GM12878 (cell line): ENCODE measurements at regions not wholly inside any gene's neighbourhood (a gene's known extent, or its start where the extent isn't known, plus 50 kb on each side); places are given as distances from the start of the nearest gene placed in this dataset.

ENCODE experiments used
- ATAC-seq: fragments of 200-7000 bp; cut with Tn5 transposase; 3 replicates; pipeline ENCODE4 v1.9.1; 2020; ENCODE audit warnings: mild to moderate bottlenecking, moderate library complexity
- BruUV-seq: library from RNA; stranded (reverse); fragments of 400-500 nt; replicated peaks from 2 replicates; lab custom pipeline; 2021; lab: Mats Ljungman, UMichigan
- CTCF ChIA-PET: fragments of 300-600 bp; sonication (Branson Sonifier 250); formaldehyde crosslinking; extraction: SDS; loops from one replicate; lab custom pipeline; 2021; ENCODE audit warnings: inconsistent platforms; lab: Yijun Ruan, JAX
- POLR2A ChIA-PET: fragments of 350-600 bp; formaldehyde crosslinking; extraction: SDS; loops from one replicate; lab custom pipeline; 2021; ENCODE audit warnings: inconsistent platforms; lab: Charles Lee
- RAD21 ChIA-PET: fragments of 300-600 bp; sonication (Branson Sonifier 250); formaldehyde crosslinking; loops from one replicate; lab custom pipeline; 2023; ENCODE audit warnings: antibody characterized with exemption; ENCODE audit not compliant: unreplicated experiment; lab: Charles Lee
- SMC1A ChIA-PET: fragments of 300-600 bp; sonication (Branson Sonifier 250); formaldehyde crosslinking; loops from one replicate; lab custom pipeline; 2023; ENCODE audit not compliant: unreplicated experiment, uncharacterized antibody; lab: Charles Lee
- DNase-seq: peaks from one replicate; pipeline ENCODE4 v3.0.0-alpha.2; 2011; ENCODE audit warnings: low read depth, low spot score
- FAIRE-seq: peaks from 3 replicates; lab custom pipeline; 2011; peaks lifted over from hg19 to GRCh38; lab: Jason Lieb, UNC
- H2AFZ ChIP-seq: 2 replicates; pipeline ENCODE4 v1.6.0; 2011; ENCODE audit warnings: low read depth, low read length, control low read depth; ENCODE audit not compliant: control insufficient read depth
- H3K27ac ChIP-seq: 2 replicates; pipeline ENCODE4 v1.5.1; 2011; ENCODE audit warnings: control low read depth; ENCODE audit not compliant: control insufficient read depth, insufficient read depth
- H3K27me3 ChIP-seq, 2 experiments: replicated peaks in 1 of 2; 2 replicates each; pipeline versions ENCODE4 v1.6.0 to v1.6.1; 2011; ENCODE audit warnings: low read length in 1 of 2; ENCODE audit not compliant: control insufficient read depth in 2 of 2, insufficient read depth in 2 of 2
- H3K36me3 ChIP-seq, 2 experiments: 2 replicates each; pipeline ENCODE4 v1.5.1; 2011; ENCODE audit warnings: low read length in 1 of 2; ENCODE audit not compliant: control insufficient read depth in 2 of 2, insufficient read depth in 2 of 2
- H3K4me1 ChIP-seq: 2 replicates; pipeline ENCODE4 v1.6.1; 2011; ENCODE audit warnings: mild to moderate bottlenecking, low read length, moderate library complexity, mixed read lengths; ENCODE audit not compliant: control insufficient read depth, insufficient read depth
- H3K4me2 ChIP-seq: 2 replicates; pipeline ENCODE4 v1.6.0; 2011; ENCODE audit warnings: control low read depth; ENCODE audit not compliant: control insufficient read depth, insufficient read depth
- H3K4me3 ChIP-seq: fragments of 200-600 bp; sonication (generic); 2 replicates; pipeline ENCODE4 v1.5.1; 2016
- H3K79me2 ChIP-seq: 2 replicates; pipeline ENCODE4 v1.6.0; 2011; ENCODE audit warnings: low read length; ENCODE audit not compliant: control insufficient read depth, insufficient read depth
- H3K9ac ChIP-seq: 2 replicates; pipeline ENCODE4 v1.8.0; 2011; ENCODE audit warnings: low read length, control low read depth, mixed read lengths; ENCODE audit not compliant: control insufficient read depth, insufficient read depth
- H3K9me3 ChIP-seq: replicated peaks from 3 replicates; pipeline ENCODE4 v1.5.1; 2011; ENCODE audit warnings: mild to moderate bottlenecking, low read length; ENCODE audit not compliant: control insufficient read depth, insufficient read depth
- H4K20me1 ChIP-seq: 2 replicates; pipeline ENCODE4 v1.6.0; 2011; ENCODE audit not compliant: control insufficient read depth, insufficient read depth
- BCL3 ChIP-seq: IDR thresholded peaks from 2 replicates; pipeline ENCODE4 v1.6.1; 2011; ENCODE audit warnings: borderline replicate concordance, low read depth, mild to moderate bottlenecking, moderate library complexity, low read length; ENCODE audit not compliant: insufficient read depth, poor library complexity, severe bottlenecking
- FOS ChIP-seq: IDR thresholded peaks from 3 replicates; pipeline ENCODE4 v1.6.1; 2011; ENCODE audit warnings: borderline replicate concordance; ENCODE audit not compliant: insufficient read length; ENCODE audit errors: extremely low read depth
- FOXM1 ChIP-seq: IDR thresholded peaks from 2 replicates; pipeline ENCODE4 v1.6.1; 2012; ENCODE audit warnings: low read depth, mild to moderate bottlenecking, inconsistent platforms, low read length, moderate library complexity
- KAT2A ChIP-seq: conservative IDR thresholded peaks from 2 replicates; pipeline ENCODE4 v1.6.1; 2011; ENCODE audit warnings: low read depth, low read length; ENCODE audit not compliant: control insufficient read depth
- MAX ChIP-seq: IDR thresholded peaks from 2 replicates; pipeline ENCODE4 v1.6.1; 2012; ENCODE audit warnings: low read depth, low read length, improper control_type of control experiment
- NRF1 ChIP-seq: conservative IDR thresholded peaks from 2 replicates; pipeline ENCODE4 v1.6.1; 2011; ENCODE audit warnings: mild to moderate bottlenecking, low read depth, low read length, improper control_type of control experiment
- PAX8 ChIP-seq: fragments of 450-650 bp; IDR thresholded peaks from 2 replicates; pipeline ENCODE4 v1.6.1; 2017; ENCODE audit warnings: mild to moderate bottlenecking, moderate library complexity
- STAT1 ChIP-seq: fragments of 450-650 bp; conservative IDR thresholded peaks from 2 replicates; pipeline ENCODE4 v1.6.1; 2014; ENCODE audit warnings: antibody characterized with exemption, mild to moderate bottlenecking
- TCF3 ChIP-seq: IDR thresholded peaks from 2 replicates; pipeline ENCODE4 v1.6.1; 2012; ENCODE audit warnings: low read depth, mild to moderate bottlenecking, low read length, borderline replicate concordance; ENCODE audit not compliant: insufficient read depth
- USF1 ChIP-seq: IDR thresholded peaks from 2 replicates; pipeline ENCODE4 v1.6.1; 2011; ENCODE audit warnings: borderline replicate concordance, low read depth, mild to moderate bottlenecking, moderate library complexity, mixed read lengths, low read length; ENCODE audit not compliant: insufficient read depth; ENCODE audit errors: extremely low read length
- USF2 ChIP-seq: IDR thresholded peaks from 2 replicates; pipeline ENCODE4 v1.6.1; 2011; ENCODE audit warnings: low read depth, low read length, improper control_type of control experiment, borderline replicate concordance
- WGBS: methylation state at CpG from one replicate; pipeline ENCODE4 v1.1.6; 2016; ENCODE audit warnings: low lambda C conversion rate; ENCODE audit not compliant: insufficient replicate concordance, insufficient coverage; ENCODE audit errors: missing lambda C conversion rate; 5-methylcytosine and 5-hydroxymethylcytosine counted together
- in situ Hi-C: fragments of 300-500 bp; cut with MboI; formaldehyde crosslinking; loops from 9 replicates; pipeline ENCODE4 v1.14.3; 2018; ENCODE audit warnings: mixed read lengths
- intact Hi-C: fragments of 100-400 bp; cut with micrococcal nuclease; formaldehyde crosslinking; loops from one replicate; pipeline ENCODE4 v1.14.2; 2022; ENCODE audit not compliant: unreplicated experiment

GRCh38 chr5:101866473-101866872 is 429.6 kb downstream of the SLCO4C1 start:
- H3K9me3 ChIP-seq: no peaks in the 10 kb centered on the region
- no peak overlapping the region for H3K4me3 ChIP-seq
- SMC1A ChIA-PET: no interaction called here
- H3K27me3 ChIP-seq: no peaks in the 10 kb centered on the region
- FAIRE-seq (no peak), ATAC-seq (no peak), DNase-seq (no peak)
- POLR2A ChIA-PET: no interaction called here
- TF ChIP-seq PAX8 (no peak), STAT1 (no peak), BCL3 (no peak), USF2 (no peak), FOS (no peak), MAX (no peak), FOXM1 (no peak), TCF3 (no peak), USF1 (no peak), NRF1 (no peak), KAT2A (no peak)
- H3K4me2 ChIP-seq: no peak overlapping the region
- CTCF ChIA-PET: no interaction called here
- in situ Hi-C loops (no loop called here), intact Hi-C loops (no loop called here)
- no peak overlapping the region for H2AFZ ChIP-seq
- H4K20me1 ChIP-seq: no peaks in the 10 kb centered on the region
- BruUV-seq: no TSS peak
- 0% methylated on average over 1 of the region's 1 CpG for WGBS
- H3K9ac ChIP-seq: no peak overlapping the region
- H3K36me3 ChIP-seq: no peaks in the 10 kb centered on the region
- RAD21 ChIA-PET: no interaction called here
- H3K4me1 ChIP-seq: no peaks in the 10 kb centered on the region
- H3K79me2 ChIP-seq: no peaks in the 10 kb centered on the region
- no peak overlapping the region for H3K27ac ChIP-seq
